Brain microvascular endothelial cell (primary cell): ENCODE measurements at regions not wholly inside any gene's neighbourhood (a gene's known extent, or its start where the extent isn't known, plus 50 kb on each side); places are given as distances from the start of the nearest gene placed in this dataset.
"Not testable (repeated sequence)": the region's sequence is repeated elsewhere in the genome, so short reads cannot be mapped to it uniquely, and the experiment has no call there.

Source experiments
- DNase-seq: peaks from one replicate; pipeline ENCODE4 v3.0.0-alpha.2; 2020
- H3K27ac ChIP-seq: fragments of 250-450 bp; sonication (Bioruptor Pico); 2 replicates; pipeline ENCODE4 v1.5.1; 2020; ENCODE audit warnings: mild to moderate bottlenecking, moderate library complexity
- H3K27me3 ChIP-seq: fragments of 250-450 bp; sonication (Bioruptor Pico); replicated peaks from 2 replicates; pipeline ENCODE4 v1.5.1; 2020; ENCODE audit warnings: mild to moderate bottlenecking
- H3K36me3 ChIP-seq: fragments of 250-450 bp; sonication (Bioruptor Pico); replicated peaks from 2 replicates; pipeline ENCODE4 v1.5.1; 2020; ENCODE audit warnings: mild to moderate bottlenecking
- H3K4me3 ChIP-seq: 2 replicates; pipeline ENCODE4 v1.5.1; 2011; ENCODE audit warnings: low read depth, mild to moderate bottlenecking, control low read depth, low read length, moderate library complexity
- CTCF ChIP-seq: IDR thresholded peaks from 2 replicates; pipeline ENCODE4 v1.5.1; 2011; ENCODE audit warnings: low read depth, mild to moderate bottlenecking, moderate library complexity, low read length, control low read depth, inconsistent platforms; ENCODE audit errors: missing control alignments
- in situ Hi-C: cut with HindIII; loops from 2 replicates; pipeline ENCODE4 v1.10.0; 2017; ENCODE audit warnings: low sequenced_read_pairs, low pct_ligation_motif_present

- Histone ChIP-seq H3K27me3 (no peaks in the 10 kb centered on the region), H3K4me3 (no peak overlapping the region), H3K36me3 (no peaks in the 10 kb centered on the region), H3K27ac (no peak overlapping the region)
- in situ Hi-C loops = no loop called here
- no peak for DNase-seq
- TF ChIP-seq CTCF = no peak
Measured at GRCh38 chr1:94350350-94350924, 67.8 kb upstream of the ABCD3 start.

- no peak for DNase-seq
- H3K4me3 ChIP-seq = no peak overlapping the region
- no peaks in the 10 kb centered on the region for H3K27me3 ChIP-seq
- no peak for TF ChIP-seq CTCF
- in situ Hi-C loops = loop anchor here (25.0 kb wide), 1 partner anchor 113 kb away; the partner anchor contains the start of gene ARHGAP29
- no peak overlapping the region for H3K27ac ChIP-seq
- no peaks in the 10 kb centered on the region for H3K36me3 ChIP-seq
Measured at GRCh38 chr1:94349853-94350252, 68.3 kb upstream of the ABCD3 start.

- not testable (repeated sequence) for H3K27ac ChIP-seq, H3K4me3 ChIP-seq
- in situ Hi-C loops = loop anchor here (25.0 kb wide), 1 partner anchor 111 kb away; the partner anchor contains the start of gene ARHGAP29
Measured at GRCh38 chr1:94348386-94348785, 69.8 kb upstream of the ABCD3 start.

GRCh38 chr1:94345148-94345721, 73.0 kb upstream of the ABCD3 start:
- no peak for DNase-seq
- H3K27me3 ChIP-seq = no peaks in the 10 kb centered on the region
- no peak overlapping the region for H3K4me3 ChIP-seq
- TF ChIP-seq CTCF = no peak
- H3K27ac ChIP-seq = no peak overlapping the region
- in situ Hi-C loops = loop anchor here (25.0 kb wide), 1 partner anchor 108 kb away; the partner anchor contains the start of gene ARHGAP29
- H3K36me3 ChIP-seq = no peaks in the 10 kb centered on the region

More at GRCh38 chr1:94348386-94348785, 69.8 kb upstream of the ABCD3 start:
- not testable (repeated sequence) for DNase-seq, H3K36me3 ChIP-seq, H3K27me3 ChIP-seq

- no peak for DNase-seq
- TF ChIP-seq CTCF = no peak
- Histone ChIP-seq H3K27ac (no peak overlapping the region), H3K36me3 (no peaks in the 10 kb centered on the region), H3K27me3 (no peaks in the 10 kb centered on the region), H3K4me3 (no peak overlapping the region)
- in situ Hi-C loops = loop anchor here (25.0 kb wide), 1 partner anchor 105 kb away; the partner anchor contains the start of gene ARHGAP29
Measured at GRCh38 chr1:94342416-94342815, 75.8 kb upstream of the ABCD3 start.

GRCh38 chr1:94339206-94339927, 78.8 kb upstream of the ABCD3 start:
- no peak for DNase-seq
- in situ Hi-C loops = loop anchor here (10.0 to 25.0 kb wide), 2 partner anchors 102 to 305 kb away; partner anchors contain the start of gene ARHGAP29
- Histone ChIP-seq H3K4me3 (no peak overlapping the region), H3K36me3 (no peaks in the 10 kb centered on the region), H3K27me3 (no peaks in the 10 kb centered on the region), H3K27ac (no peak overlapping the region)
- no peak for TF ChIP-seq CTCF
